ENCODE measurements at regions not wholly inside any gene's neighbourhood (a gene's known extent, or its start where the extent isn't known, plus 50 kb on each side); places are given as distances from the start of the nearest gene placed in this dataset.

DNA sequence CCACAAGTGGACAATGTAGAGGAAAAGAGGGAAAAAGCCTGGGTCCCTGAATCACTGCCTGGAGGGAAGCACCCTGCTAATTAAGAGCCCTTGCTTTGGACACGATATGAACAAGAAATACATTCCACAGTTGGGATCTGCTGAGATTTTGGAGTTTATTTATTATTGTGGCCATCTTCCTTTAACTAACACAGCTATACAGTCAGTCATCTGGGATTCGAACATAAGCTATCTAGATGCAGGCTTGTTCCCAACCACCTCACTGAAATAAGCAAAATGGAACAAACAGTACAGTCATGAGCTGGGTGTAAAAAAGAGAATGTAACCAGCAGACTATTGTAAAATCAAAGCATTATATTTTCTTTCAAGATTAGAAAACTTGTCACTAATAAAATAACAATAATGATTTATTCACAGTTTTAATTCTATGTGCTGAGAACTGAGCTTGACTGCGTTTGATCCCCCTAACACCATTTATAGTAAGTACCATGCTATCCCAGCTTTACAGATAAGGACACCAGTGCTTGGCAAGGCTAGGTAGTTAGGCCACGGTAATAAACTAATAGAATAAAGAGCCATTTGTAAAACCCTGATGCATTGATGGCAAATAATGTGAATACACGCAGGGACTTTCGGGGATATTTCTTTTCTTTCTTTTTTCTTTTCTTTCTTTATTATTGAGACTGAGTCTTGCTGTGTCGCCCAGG lies 223.8 kb upstream of the KLF6 start:
- no peak overlapping the region for H3K27ac ChIP-seq (ENCODE audit: extremely low read depth, low read depth, low read length)
- H3K4me3 ChIP-seq (ENCODE audit: low read depth, low read length): no peak overlapping the region
- no peak for TF ChIP-seq ZNF501 (tag by site-specific recombination; IDR thresholded peaks at IDR 0.05)
- TF ChIP-seq ZNF211 (tag by site-specific recombination; IDR thresholded peaks at IDR 0.05; ENCODE audit: low read depth): no peak
- no peak for TF ChIP-seq ZNF596 (tag by site-specific recombination; IDR thresholded peaks at IDR 0.05)
- no peak for TF ChIP-seq ZNF544 (tag by site-specific recombination; IDR thresholded peaks at IDR 0.05)
- no peak for TF ChIP-seq ZNF664 (tag by site-specific recombination; IDR thresholded peaks at IDR 0.05)
- no peak for TF ChIP-seq ZNF555 (tag by site-specific recombination; conservative IDR thresholded peaks at IDR 0.05)
- TF ChIP-seq ZSCAN30 (tag by site-specific recombination; IDR thresholded peaks at IDR 0.05): no peak
- no peak for TF ChIP-seq IKZF3 (tag by site-specific recombination; IDR thresholded peaks at IDR 0.05)
- TF ChIP-seq ZNF10 (tag by site-specific recombination; IDR thresholded peaks at IDR 0.05): no peak
- no peaks in the 10 kb centered on the region for H3K4me1 ChIP-seq (ENCODE audit: control insufficient read depth, insufficient read depth, low read length)
- H3K9me3 ChIP-seq (ENCODE audit: control insufficient read depth, insufficient read depth, low read depth, low read length): no peaks in the 10 kb centered on the region
- POLR2A ChIA-PET: no interaction called here
- CTCF ChIA-PET: interaction anchor here (0.6 kb wide), 1 partner anchor 173 kb away, joined by 6 read pairs; no protein-coding TSS in a partner anchor
- H3K36me3 ChIP-seq (ENCODE audit: control insufficient read depth in 2 of 2, insufficient read depth in 1 of 2, low read length in 2 of 2): no peaks in the 10 kb centered on the region

DNA sequence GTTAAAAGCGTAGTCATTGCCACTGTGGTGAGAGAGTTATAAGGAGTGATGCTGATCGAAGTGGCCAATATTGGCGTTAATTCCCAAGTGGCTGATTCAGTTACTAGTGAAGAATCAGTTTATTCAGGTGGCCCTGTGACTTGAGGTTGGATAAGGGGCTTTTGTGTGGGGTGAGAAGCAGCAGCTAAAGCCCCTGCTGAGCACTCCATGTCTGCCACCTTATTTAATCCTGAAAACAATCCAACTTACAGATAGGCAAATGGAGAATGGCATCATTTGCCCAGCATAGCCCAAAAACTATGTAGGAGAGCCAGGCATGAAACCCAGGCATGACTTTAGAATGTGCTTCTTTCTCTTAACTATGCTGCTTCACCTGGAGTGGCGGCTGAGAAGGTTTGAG lies 222.8 kb upstream of the KLF6 start:
- no peaks in the 10 kb centered on the region for H3K9me3 ChIP-seq (ENCODE audit: control insufficient read depth, insufficient read depth, low read depth, low read length)
- H3K27ac ChIP-seq (ENCODE audit: extremely low read depth, low read depth, low read length): no peak overlapping the region
- TF ChIP-seq ZNF140 (tag by site-specific recombination; IDR thresholded peaks at IDR 0.05): no peak
- no peak for TF ChIP-seq ZNF658 (tag by site-specific recombination; IDR thresholded peaks at IDR 0.05)
- TF ChIP-seq, protein P1, sequence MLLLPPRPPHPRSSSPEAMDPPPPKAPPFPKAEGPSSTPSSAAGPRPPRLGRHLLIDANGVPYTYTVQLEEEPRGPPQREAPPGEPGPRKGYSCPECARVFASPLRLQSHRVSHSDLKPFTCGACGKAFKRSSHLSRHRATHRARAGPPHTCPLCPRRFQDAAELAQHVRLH (tag by site-specific recombination; IDR thresholded peaks at IDR 0.05): no peak
- TF ChIP-seq, protein P2, sequence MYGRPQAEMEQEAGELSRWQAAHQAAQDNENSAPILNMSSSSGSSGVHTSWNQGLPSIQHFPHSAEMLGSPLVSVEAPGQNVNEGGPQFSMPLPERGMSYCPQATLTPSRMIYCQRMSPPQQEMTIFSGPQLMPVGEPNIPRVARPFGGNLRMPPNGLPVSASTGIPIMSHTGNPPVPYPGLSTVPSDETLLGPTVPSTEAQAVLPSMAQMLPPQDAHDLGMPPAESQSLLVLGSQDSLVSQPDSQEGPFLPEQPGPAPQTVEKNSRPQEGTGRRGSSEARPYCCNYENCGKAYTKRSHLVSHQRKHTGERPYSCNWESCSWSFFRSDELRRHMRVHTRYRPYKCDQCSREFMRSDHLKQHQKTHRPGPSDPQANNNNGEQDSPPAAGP (tag by site-specific recombination; IDR thresholded peaks at IDR 0.05): no peak
- no peak for TF ChIP-seq ZBTB21 (tag by site-specific recombination; IDR thresholded peaks at IDR 0.05)
- TF ChIP-seq ZNF223 (tag by site-specific recombination; IDR thresholded peaks at IDR 0.05): no peak
- no peak for TF ChIP-seq ZNF292 (tag by site-specific recombination; IDR thresholded peaks at IDR 0.05; ENCODE audit: borderline replicate concordance, low read depth)
- no peak for TF ChIP-seq ZNF701 (tag by site-specific recombination; IDR thresholded peaks at IDR 0.05)
- TF ChIP-seq, protein P3, sequence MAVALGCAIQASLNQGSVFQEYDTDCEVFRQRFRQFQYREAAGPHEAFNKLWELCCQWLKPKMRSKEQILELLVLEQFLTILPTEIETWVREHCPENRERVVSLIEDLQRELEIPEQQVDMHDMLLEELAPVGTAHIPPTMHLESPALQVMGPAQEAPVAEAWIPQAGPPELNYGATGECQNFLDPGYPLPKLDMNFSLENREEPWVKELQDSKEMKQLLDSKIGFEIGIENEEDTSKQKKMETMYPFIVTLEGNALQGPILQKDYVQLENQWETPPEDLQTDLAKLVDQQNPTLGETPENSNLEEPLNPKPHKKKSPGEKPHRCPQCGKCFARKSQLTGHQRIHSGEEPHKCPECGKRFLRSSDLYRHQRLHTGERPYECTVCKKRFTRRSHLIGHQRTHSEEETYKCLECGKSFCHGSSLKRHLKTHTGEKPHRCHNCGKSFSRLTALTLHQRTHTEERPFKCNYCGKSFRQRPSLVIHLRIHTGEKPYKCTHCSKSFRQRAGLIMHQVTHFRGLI (tag by site-specific recombination; IDR thresholded peaks at IDR 0.05): no peak
- TF ChIP-seq, protein P4, sequence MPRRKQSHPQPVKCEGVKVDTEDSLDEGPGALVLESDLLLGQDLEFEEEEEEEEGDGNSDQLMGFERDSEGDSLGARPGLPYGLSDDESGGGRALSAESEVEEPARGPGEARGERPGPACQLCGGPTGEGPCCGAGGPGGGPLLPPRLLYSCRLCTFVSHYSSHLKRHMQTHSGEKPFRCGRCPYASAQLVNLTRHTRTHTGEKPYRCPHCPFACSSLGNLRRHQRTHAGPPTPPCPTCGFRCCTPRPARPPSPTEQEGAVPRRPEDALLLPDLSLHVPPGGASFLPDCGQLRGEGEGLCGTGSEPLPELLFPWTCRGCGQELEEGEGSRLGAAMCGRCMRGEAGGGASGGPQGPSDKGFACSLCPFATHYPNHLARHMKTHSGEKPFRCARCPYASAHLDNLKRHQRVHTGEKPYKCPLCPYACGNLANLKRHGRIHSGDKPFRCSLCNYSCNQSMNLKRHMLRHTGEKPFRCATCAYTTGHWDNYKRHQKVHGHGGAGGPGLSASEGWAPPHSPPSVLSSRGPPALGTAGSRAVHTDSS (tag by site-specific recombination; IDR thresholded peaks at IDR 0.05): no peak
- no peaks in the 10 kb centered on the region for H3K36me3 ChIP-seq (ENCODE audit: control insufficient read depth in 2 of 2, insufficient read depth in 1 of 2, low read length in 2 of 2)
- ChIA-PET CTCF (interaction anchor here (0.6 kb wide), 1 partner anchor 50 kb away, joined by 5 read pairs; no protein-coding TSS in a partner anchor), POLR2A (no interaction called here)
- no peaks in the 10 kb centered on the region for H3K4me1 ChIP-seq (ENCODE audit: control insufficient read depth, insufficient read depth, low read length)
- H3K4me3 ChIP-seq (ENCODE audit: low read depth, low read length): no peak overlapping the region
